Left kidney (tissue), 1 donor: ENCODE measurements at regions not wholly inside any gene's neighbourhood (a gene's known extent, or its start where the extent isn't known, plus 50 kb on each side); places are given as distances from the start of the nearest gene placed in this dataset.

Experiments
- DNase-seq: peaks from one replicate; pipeline ENCODE4 v3.0.0-alpha.2; 2013

- DNase-seq, result no peak
Observed at GRCh38 chr1:23615423-23615822, 56.1 kb upstream of the ID3 start.

DNA sequence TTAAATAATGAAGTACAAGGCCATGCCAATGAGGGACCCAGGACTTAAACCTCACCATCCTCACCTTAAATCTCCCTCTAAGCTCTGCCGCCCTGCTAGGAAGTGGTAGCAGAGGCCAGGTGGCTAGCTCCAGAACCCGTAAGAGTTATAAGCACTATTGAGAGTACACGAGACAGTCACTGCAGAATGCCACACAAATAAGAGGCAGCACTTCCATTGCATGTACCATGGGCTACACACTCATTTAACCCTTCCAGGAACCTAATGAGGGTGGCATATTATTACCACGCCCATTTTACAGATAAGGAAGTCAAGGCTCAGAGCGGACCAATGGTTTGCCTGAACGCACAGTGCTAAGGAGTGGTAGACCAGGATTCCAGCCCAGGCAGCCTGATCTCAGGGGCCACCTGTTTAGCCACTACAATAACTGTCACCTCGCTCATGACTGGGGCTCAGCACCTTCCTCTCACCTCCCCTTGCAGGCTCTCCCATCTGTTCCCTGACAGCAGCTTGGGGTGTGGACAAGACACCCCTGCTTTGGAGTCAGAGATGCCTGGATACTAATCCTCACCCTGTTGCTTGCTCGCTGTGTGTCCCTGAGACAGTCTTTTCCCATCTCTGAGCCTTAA, 54.8 kb upstream of the ID3 start:
- DNase-seq, result no peak

DNA sequence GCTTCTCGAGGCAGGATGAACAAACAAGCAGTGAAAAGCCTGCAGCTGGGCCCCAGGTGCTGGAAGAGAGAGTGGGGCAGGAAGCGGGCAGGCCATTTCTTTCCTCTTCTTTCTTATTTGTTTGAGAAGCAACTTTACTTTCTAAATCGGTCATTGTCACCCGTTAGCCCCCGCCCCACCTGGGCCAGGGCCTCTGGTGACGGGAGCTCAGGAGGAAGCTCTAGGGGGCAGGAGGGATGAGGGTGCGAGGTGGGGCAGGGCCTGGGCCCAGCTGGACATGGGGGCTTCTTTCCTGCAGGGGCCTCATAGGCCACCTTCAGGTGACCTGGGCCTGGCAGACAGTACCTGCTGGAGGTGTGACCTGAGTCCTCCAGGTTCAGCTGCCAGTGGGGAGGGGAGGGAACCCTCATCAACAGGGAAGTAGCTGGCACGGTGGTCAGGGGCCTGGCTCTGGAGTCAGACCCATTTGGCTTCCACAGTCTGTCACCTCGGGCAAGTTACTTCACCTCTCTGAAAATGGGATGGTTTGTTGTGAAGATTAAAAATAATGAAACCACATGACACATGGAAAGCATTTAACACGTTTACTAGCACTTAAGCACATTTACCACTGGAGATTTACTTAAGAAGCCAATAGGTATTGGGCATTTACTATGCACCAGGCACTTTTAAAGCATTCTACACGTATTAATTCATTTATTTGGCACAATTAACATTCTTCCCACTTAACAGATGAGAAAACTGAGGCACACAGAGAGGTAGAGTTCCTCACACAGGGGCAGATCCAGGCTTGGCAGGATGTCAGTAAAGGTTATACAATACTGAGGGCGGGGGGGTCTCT, 54.1 kb upstream of the ID3 start:
- DNase-seq, result no peak

DNA sequence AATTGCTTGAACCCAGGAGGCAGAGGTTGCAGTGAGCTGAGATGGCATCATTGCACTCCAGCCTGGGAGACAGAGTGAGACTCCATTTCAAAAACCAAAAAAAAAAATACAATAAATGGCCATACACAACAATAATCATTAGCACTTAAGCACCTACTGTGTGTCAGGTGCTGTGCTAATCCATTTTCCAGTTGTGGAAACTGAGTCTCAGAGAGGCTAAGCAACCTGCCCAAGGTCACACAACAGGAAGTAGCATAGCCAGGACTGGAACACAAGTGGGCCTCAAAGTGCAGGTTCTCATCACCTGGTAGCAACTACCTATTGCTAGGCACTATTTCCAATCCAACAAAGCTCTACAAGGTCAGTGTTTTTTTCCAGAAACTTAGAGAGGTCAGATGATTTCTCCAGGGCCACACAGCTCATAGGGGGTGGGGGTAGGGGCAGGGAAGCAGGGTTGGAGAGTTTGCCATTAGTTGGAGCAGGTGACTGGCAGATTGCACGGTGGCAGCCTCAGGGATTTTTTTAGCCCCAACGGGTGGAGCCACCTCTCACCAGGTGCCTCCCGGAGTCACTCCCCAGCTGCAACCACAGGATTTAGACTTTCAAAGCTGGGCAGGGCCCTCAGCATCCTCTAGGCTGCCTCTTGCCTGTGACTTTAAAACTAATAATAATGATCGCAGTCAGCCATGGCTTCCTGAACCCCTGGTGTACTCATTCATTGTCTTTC, 52.5 kb upstream of the ID3 start:
- DNase-seq, result no peak

- DNase-seq, result no peak
Observed at GRCh38 chr1:23610677-23611076, 51.4 kb upstream of the ID3 start.

- no peak for DNase-seq
Observed at GRCh38 chr1:23609971-23610370, 50.7 kb upstream of the ID3 start.
